ENCODE measurements at regions not wholly inside any gene's neighbourhood (a gene's known extent, or its start where the extent isn't known, plus 50 kb on each side); places are given as distances from the start of the nearest gene placed in this dataset.

GRCh38 chr16:86388976-86389375 is 121.4 kb upstream of the FOXF1 start:
- no peak for TF ChIP-seq ZBTB7A (IDR thresholded peaks at IDR 0.05; ENCODE audit: low read depth)
- TF ChIP-seq MAX (IDR thresholded peaks at IDR 0.05) = no peak
- TF ChIP-seq YY1 (IDR thresholded peaks at IDR 0.05; ENCODE audit: low read depth) = no peak
- no peak for TF ChIP-seq EP300 (IDR thresholded peaks at IDR 0.05; ENCODE audit: borderline replicate concordance)
- no peak for TF ChIP-seq TAF1 (IDR thresholded peaks at IDR 0.05; ENCODE audit: low read depth)
- TF ChIP-seq RAD21 (IDR thresholded peaks at IDR 0.05; ENCODE audit: low read depth) = no peak
- no peak for TF ChIP-seq TEAD4 (IDR thresholded peaks at IDR 0.05)
- no peak for TF ChIP-seq EGR1 (IDR thresholded peaks at IDR 0.05)
- no peak for TF ChIP-seq CEBPB (IDR thresholded peaks at IDR 0.05)

- TF ChIP-seq EP300 (IDR thresholded peaks at IDR 0.05; ENCODE audit: borderline replicate concordance) (no peak), EGR1 (IDR thresholded peaks at IDR 0.05) (no peak), REST (IDR thresholded peaks at IDR 0.05; ENCODE audit: low read depth) (no peak), FOXM1 (IDR thresholded peaks at IDR 0.05; ENCODE audit: borderline replicate concordance, low read depth) (no peak), USF1 (IDR thresholded peaks at IDR 0.05) (no peak), NFIC (IDR thresholded peaks at IDR 0.05) (no peak), CREB1 (IDR thresholded peaks at IDR 0.05; ENCODE audit: low read depth) (no peak), CEBPB (IDR thresholded peaks at IDR 0.05) (no peak), TCF12 (IDR thresholded peaks at IDR 0.05; ENCODE audit: low read depth) (no peak), ZBTB7A (IDR thresholded peaks at IDR 0.05; ENCODE audit: low read depth) (no peak), YY1 (IDR thresholded peaks at IDR 0.05; ENCODE audit: low read depth) (no peak), TEAD4 (IDR thresholded peaks at IDR 0.05) (no peak), MAX (IDR thresholded peaks at IDR 0.05) (no peak), RAD21 (IDR thresholded peaks at IDR 0.05; ENCODE audit: low read depth) (no peak), TAF1 (IDR thresholded peaks at IDR 0.05; ENCODE audit: low read depth) (no peak)
These were observed 120.6 kb upstream of the FOXF1 start for GRCh38 chr16:86389566-86390328.

GRCh38 chr16:86390335-86390734 is 120.0 kb upstream of the FOXF1 start:
- TF ChIP-seq TEAD4 (IDR thresholded peaks at IDR 0.05) = no peak
- TF ChIP-seq FOXM1 (IDR thresholded peaks at IDR 0.05; ENCODE audit: borderline replicate concordance, low read depth) = no peak
- no peak for TF ChIP-seq EP300 (IDR thresholded peaks at IDR 0.05; ENCODE audit: borderline replicate concordance)
- TF ChIP-seq NFIC (IDR thresholded peaks at IDR 0.05) = no peak
- no peak for TF ChIP-seq TCF12 (IDR thresholded peaks at IDR 0.05; ENCODE audit: low read depth)

- no peak for TF ChIP-seq FOXM1 (IDR thresholded peaks at IDR 0.05; ENCODE audit: borderline replicate concordance, low read depth)
- no peak for TF ChIP-seq RAD21 (IDR thresholded peaks at IDR 0.05; ENCODE audit: low read depth)
- no peak for TF ChIP-seq USF1 (IDR thresholded peaks at IDR 0.05)
- no peak for TF ChIP-seq CEBPB (IDR thresholded peaks at IDR 0.05)
- TF ChIP-seq EP300 (IDR thresholded peaks at IDR 0.05; ENCODE audit: borderline replicate concordance) = no peak
- no peak for TF ChIP-seq MAX (IDR thresholded peaks at IDR 0.05)
- no peak for TF ChIP-seq TCF12 (IDR thresholded peaks at IDR 0.05; ENCODE audit: low read depth)
- TF ChIP-seq ZBTB7A (IDR thresholded peaks at IDR 0.05; ENCODE audit: low read depth) = no peak
These were observed 118.8 kb upstream of the FOXF1 start for GRCh38 chr16:86391486-86391885.

GRCh38 chr16:86391984-86392383 is 118.3 kb upstream of the FOXF1 start:
- TF ChIP-seq YY1 (IDR thresholded peaks at IDR 0.05; ENCODE audit: low read depth) (no peak), USF1 (IDR thresholded peaks at IDR 0.05) (no peak), CREB1 (IDR thresholded peaks at IDR 0.05; ENCODE audit: low read depth) (no peak), NFIC (IDR thresholded peaks at IDR 0.05) (no peak), MAX (IDR thresholded peaks at IDR 0.05) (no peak), REST (IDR thresholded peaks at IDR 0.05; ENCODE audit: low read depth) (no peak), TEAD4 (IDR thresholded peaks at IDR 0.05) (no peak), CEBPB (IDR thresholded peaks at IDR 0.05) (no peak), TCF12 (IDR thresholded peaks at IDR 0.05; ENCODE audit: low read depth) (no peak), EGR1 (IDR thresholded peaks at IDR 0.05) (no peak)

Measured in Ishikawa (cell line).